SU-DHL-6 (cell line): ENCODE measurements at regions not wholly inside any gene's neighbourhood (a gene's known extent, or its start where the extent isn't known, plus 50 kb on each side); places are given as distances from the start of the nearest gene placed in this dataset.

Source experiments
- H2AFZ ChIP-seq: fragments of 200-600 bp; sonication (generic); 2 replicates; pipeline ENCODE4 v1.6.1; 2014; ENCODE audit warnings: low read depth, mild to moderate bottlenecking, moderate library complexity, mixed read lengths, antibody characterized with exemption, low read length; ENCODE audit not compliant: severe bottlenecking
- H3F3A ChIP-seq: fragments of 200-600 bp; shearing (Covaris generic); 2 replicates; pipeline ENCODE4 v1.6.0; 2016; ENCODE audit warnings: antibody characterized with exemption, mild to moderate bottlenecking; ENCODE audit not compliant: insufficient read depth
- H3K27ac ChIP-seq: fragments of 200-600 bp; sonication (generic); 2 replicates; pipeline ENCODE4 v1.5.1; 2016; ENCODE audit warnings: low read depth, mild to moderate bottlenecking, low read length, moderate library complexity, mixed read lengths
- H3K27me3 ChIP-seq: fragments of 200-600 bp; sonication (generic), shearing (Covaris generic); 2 replicates; pipeline ENCODE4 v1.6.0; 2014; ENCODE audit warnings: mild to moderate bottlenecking, low read length
- H3K36me3 ChIP-seq: fragments of 200-600 bp; sonication (generic); 2 replicates; pipeline ENCODE4 v1.6.1; 2014; ENCODE audit warnings: mild to moderate bottlenecking, low read length, mixed read lengths
- H3K4me2 ChIP-seq: fragments of 300-600, 200-600 bp; shearing (Covaris generic), sonication (generic); 2 replicates; pipeline ENCODE4 v1.6.0; 2014; ENCODE audit warnings: low read length, low read depth, mild to moderate bottlenecking; ENCODE audit not compliant: poor library complexity, severe bottlenecking
- H3K4me3 ChIP-seq: fragments of 200-600 bp; sonication (generic); 2 replicates; pipeline ENCODE4 v1.5.1; 2014; ENCODE audit warnings: antibody characterized with exemption, low read length, mild to moderate bottlenecking, mixed read lengths; ENCODE audit not compliant: insufficient read depth, poor library complexity, severe bottlenecking
- H3K79me2 ChIP-seq: fragments of 200-600 bp; sonication (generic); 2 replicates; pipeline ENCODE4 v1.6.1; 2014; ENCODE audit warnings: mild to moderate bottlenecking, low read length, moderate library complexity; ENCODE audit not compliant: insufficient read depth
- H3K9ac ChIP-seq: fragments of 200-600 bp; sonication (generic); 2 replicates; pipeline ENCODE4 v1.7.0; 2014; ENCODE audit warnings: mild to moderate bottlenecking, low read length
- H3K9me2 ChIP-seq: fragments of 200-600 bp; sonication (generic); replicated peaks from 2 replicates; pipeline ENCODE4 v1.6.1; 2014; ENCODE audit warnings: low read length; ENCODE audit not compliant: insufficient read depth
- H3K9me3 ChIP-seq: fragments of 200-600 bp; sonication (generic); 2 replicates; pipeline ENCODE4 v1.6.1; 2014; ENCODE audit warnings: low read length, mixed read lengths; ENCODE audit not compliant: insufficient read depth
- H4K20me1 ChIP-seq: fragments of 200-600 bp; sonication (generic); 2 replicates; pipeline ENCODE4 v1.6.1; 2014; ENCODE audit warnings: low read depth, mild to moderate bottlenecking, antibody characterized with exemption, low read length, moderate library complexity, mixed read lengths
- CTCF ChIP-seq: fragments of 200-600 bp; sonication (generic); IDR thresholded peaks from one replicate; pipeline ENCODE4 v1.5.1; 2017; ENCODE audit warnings: antibody characterized with exemption, mild to moderate bottlenecking, low read length, moderate library complexity; ENCODE audit not compliant: insufficient read depth, poor library complexity, severe bottlenecking
- EZH2phosphoT487 ChIP-seq: fragments of 200-600 bp; sonication (generic), shearing (Covaris generic); conservative IDR thresholded peaks from 2 replicates; pipeline ENCODE4 v1.6.1; 2018; ENCODE audit warnings: mild to moderate bottlenecking, antibody characterized with exemption, low read length, moderate library complexity, mixed read lengths

DNA sequence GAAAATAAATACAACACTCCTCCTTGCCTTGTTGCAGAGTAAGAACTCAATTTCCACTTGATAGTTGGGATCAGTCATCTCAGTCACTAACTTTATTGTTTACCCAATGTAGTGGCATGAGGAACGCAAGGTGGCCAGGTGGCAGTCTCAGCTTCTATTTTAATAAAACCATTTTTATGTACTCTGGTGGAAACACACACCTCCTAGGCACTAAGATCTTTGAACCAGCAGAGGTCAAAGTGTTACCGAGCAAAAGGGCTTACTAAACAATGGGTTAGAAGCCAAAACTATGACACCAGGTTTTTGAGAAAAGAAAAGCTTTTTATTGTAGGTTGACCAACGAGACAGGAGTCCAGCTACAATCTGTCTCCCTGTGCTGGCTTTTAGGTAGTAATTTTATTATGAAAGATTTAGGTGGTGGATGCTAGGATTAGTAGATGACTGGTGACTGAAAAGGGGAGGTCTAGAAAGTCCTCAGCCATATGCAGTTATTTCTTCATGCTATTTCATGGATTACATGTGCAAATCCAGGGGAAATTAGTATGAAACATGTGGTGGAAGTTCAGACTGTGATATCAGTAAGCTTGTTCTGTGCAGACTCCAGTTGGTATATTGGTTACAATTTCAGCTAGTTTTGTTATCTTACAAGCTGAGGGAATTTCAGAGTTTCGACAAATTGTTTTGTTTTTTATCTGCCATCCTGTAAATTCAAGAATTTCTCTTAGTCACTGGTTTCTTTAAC lies 122.3 kb downstream of the PCTP start:
- Histone ChIP-seq H3K27ac (peak overlapping the region; percentile 73), H3K36me3 (no peaks in the 10 kb centered on the region), H3K79me2 (no peaks in the 10 kb centered on the region), H4K20me1 (no peaks in the 10 kb centered on the region), H3F3A (no peaks in the 10 kb centered on the region), H3K9ac (0 out of 2 replicates have a peak overlapping the region, but pooled peaks have one; percentile 11), H3K4me2 (peak overlapping the region; percentile 43), H3K27me3 (no peaks in the 10 kb centered on the region), H3K9me3 (no peaks in the 10 kb centered on the region), H2AFZ (no peak overlapping the region), H3K9me2 (no peaks in the 10 kb centered on the region), H3K4me3 (no peak overlapping the region)
- TF ChIP-seq CTCF = no peak
- no peak for TF ChIP-seq EZH2phosphoT487

DNA sequence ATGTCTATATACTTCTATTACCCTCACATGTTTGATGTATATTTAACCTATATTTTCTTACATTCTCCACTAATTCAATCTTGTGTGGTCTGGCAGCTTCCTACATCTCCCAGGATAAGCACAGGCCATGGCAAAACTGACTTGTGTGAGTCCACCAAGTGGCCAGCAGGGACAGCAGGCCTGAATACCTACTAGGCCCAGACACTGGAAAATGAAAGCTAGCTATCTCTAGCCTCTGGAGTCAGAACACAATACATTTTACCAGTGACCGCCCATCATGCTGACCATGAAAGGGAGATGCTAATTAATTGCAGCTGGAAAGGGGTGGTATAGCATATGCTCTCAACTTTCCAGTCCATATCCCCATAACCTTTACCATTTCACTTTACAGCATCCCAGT lies 132.3 kb downstream of the PCTP start:
- TF ChIP-seq EZH2phosphoT487 (no peak), CTCF (no peak)

GRCh38 chr17:55887531-55887930 lies 136.7 kb downstream of the PCTP start:
- no peaks in the 10 kb centered on the region for H3K9me3 ChIP-seq
- H3K4me3 ChIP-seq = no peak overlapping the region
- H3K79me2 ChIP-seq = no peaks in the 10 kb centered on the region
- no peaks in the 10 kb centered on the region for H4K20me1 ChIP-seq
- no peaks in the 10 kb centered on the region for H3K36me3 ChIP-seq
- H3K27ac ChIP-seq = no peak overlapping the region
- no peak for TF ChIP-seq EZH2phosphoT487
- TF ChIP-seq CTCF = no peak
- no peaks in the 10 kb centered on the region for H3F3A ChIP-seq
- H3K4me2 ChIP-seq = no peak overlapping the region
- H2AFZ ChIP-seq = no peak overlapping the region
- no peaks in the 10 kb centered on the region for H3K9me2 ChIP-seq
- no peak overlapping the region for H3K9ac ChIP-seq
- H3K27me3 ChIP-seq = no peaks in the 10 kb centered on the region

More for the DNA sequence above, 132.3 kb downstream of the PCTP start:
- no peaks in the 10 kb centered on the region for H3K27me3 ChIP-seq
- H3K79me2 ChIP-seq = no peaks in the 10 kb centered on the region
- H3K9me3 ChIP-seq = no peaks in the 10 kb centered on the region
- no peak overlapping the region for H2AFZ ChIP-seq
- no peaks in the 10 kb centered on the region for H3K9me2 ChIP-seq
- H3K9ac ChIP-seq = no peak overlapping the region
- H3K27ac ChIP-seq = no peak overlapping the region
- H3F3A ChIP-seq = no peaks in the 10 kb centered on the region
- no peaks in the 10 kb centered on the region for H4K20me1 ChIP-seq
- no peak overlapping the region for H3K4me2 ChIP-seq
- H3K4me3 ChIP-seq = no peak overlapping the region
- H3K36me3 ChIP-seq = no peaks in the 10 kb centered on the region
